ENCODE measurements at regions not wholly inside any gene's neighbourhood (a gene's known extent, or its start where the extent isn't known, plus 50 kb on each side); places are given as distances from the start of the nearest gene placed in this dataset.

DNA sequence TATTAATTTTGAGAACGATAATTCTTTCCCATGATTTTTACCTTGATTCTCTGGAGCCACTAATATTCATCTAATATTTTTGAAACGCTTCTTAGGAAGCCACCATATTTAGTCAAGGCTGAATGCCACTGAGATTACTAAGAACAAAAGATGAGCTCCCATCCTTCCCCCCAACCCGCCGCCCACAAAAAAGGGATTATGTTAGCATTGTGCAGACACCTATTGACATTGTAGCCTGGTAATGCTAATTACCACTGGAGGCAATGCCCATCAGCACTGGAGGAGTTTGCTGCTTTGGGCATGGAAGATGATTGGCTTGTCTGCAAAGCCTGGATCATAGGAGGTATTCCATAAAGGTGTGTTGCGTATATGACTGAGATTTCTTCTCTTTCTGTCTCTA, 739.1 kb upstream of the WWC1 start:
- ATAC-seq (no peak), DNase-seq (no peak)
- Mint-ChIP-seq H3K27me3 (no peaks in the 10 kb centered on the region), H3K36me3 (no peaks in the 10 kb centered on the region), H3K9me3 (peaks cover 0 to 12% (median 3%) of the 10 kb centered on the region in 11 donors), H3K4me1 (no peaks in the 10 kb centered on the region), H3K27ac (no peak overlapping the region), H3K4me3 (no peak overlapping the region)
- intact Hi-C loops (cut with micrococcal nuclease), result no loop called here
- Histone ChIP-seq H3K27me3 (ENCODE audit: control insufficient read depth in 2 of 2, insufficient read depth in 2 of 2, low read length in 2 of 2) (no peaks in the 10 kb centered on the region), H3K27ac (ENCODE audit: low read depth, low read length) (no peak overlapping the region), H3K4me3 (ENCODE audit: low read length) (no peak overlapping the region), H3K36me3 (ENCODE audit: control insufficient read depth in 2 of 3, insufficient read depth in 3 of 3, low read length in 3 of 3) (no peaks in the 10 kb centered on the region), H3K4me1 (ENCODE audit: control insufficient read depth in 2 of 2, insufficient read depth in 2 of 2, low read length in 2 of 2) (no peaks in the 10 kb centered on the region), H3K9me3 (ENCODE audit: control insufficient read depth in 2 of 3, low read length in 3 of 3) (no peaks in the 10 kb centered on the region)
- POLR2A ChIA-PET, result no interaction called here
- CTCF ChIA-PET, result no interaction called here

DNA sequence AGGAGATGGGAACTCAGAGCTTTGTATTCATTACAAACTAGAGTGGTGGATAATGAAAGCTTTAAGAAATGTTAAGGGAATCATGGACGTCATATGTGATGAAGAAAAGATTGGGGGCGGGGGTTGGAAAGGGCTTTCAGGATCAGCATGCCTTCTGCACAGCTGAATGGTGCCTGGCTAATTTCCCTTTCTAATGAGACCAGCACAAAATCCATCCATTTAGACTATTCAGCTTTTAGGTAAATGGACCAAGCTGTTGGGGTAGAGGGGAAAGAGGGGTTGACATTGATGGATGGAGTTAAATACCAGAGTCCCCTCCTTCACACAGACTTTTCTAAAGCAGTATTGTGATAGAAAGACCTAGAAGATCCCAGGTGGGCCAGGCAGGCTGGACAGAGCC, 737.9 kb upstream of the WWC1 start:
- H3K27me3 ChIP-seq (ENCODE audit: control insufficient read depth in 2 of 2, insufficient read depth in 2 of 2, low read length in 2 of 2), result no peaks in the 10 kb centered on the region
- H3K36me3 Mint-ChIP-seq, result no peaks in the 10 kb centered on the region
- no peak for ATAC-seq
- H3K4me3 Mint-ChIP-seq, result no peak overlapping the region
- intact Hi-C loops (cut with micrococcal nuclease), result no loop called here
- no peak overlapping the region for H3K4me3 ChIP-seq (ENCODE audit: low read length)
- no peaks in the 10 kb centered on the region for H3K9me3 ChIP-seq (ENCODE audit: control insufficient read depth in 2 of 3, low read length in 3 of 3)
- no peak overlapping the region for H3K27ac ChIP-seq (ENCODE audit: low read depth, low read length)
- POLR2A ChIA-PET, result no interaction called here
- CTCF ChIA-PET, result no interaction called here
- no peaks in the 10 kb centered on the region for H3K4me1 Mint-ChIP-seq
- H3K9me3 Mint-ChIP-seq, result peaks cover 0 to 12% (median 3%) of the 10 kb centered on the region in 11 donors
- no peak overlapping the region for H3K27ac Mint-ChIP-seq
- H3K4me1 ChIP-seq (ENCODE audit: control insufficient read depth in 2 of 2, insufficient read depth in 2 of 2, low read length in 2 of 2), result no peaks in the 10 kb centered on the region
- H3K27me3 Mint-ChIP-seq, result no peaks in the 10 kb centered on the region
- no peaks in the 10 kb centered on the region for H3K36me3 ChIP-seq (ENCODE audit: control insufficient read depth in 2 of 3, insufficient read depth in 3 of 3, low read length in 3 of 3)
- DNase-seq, result no peak

DNA sequence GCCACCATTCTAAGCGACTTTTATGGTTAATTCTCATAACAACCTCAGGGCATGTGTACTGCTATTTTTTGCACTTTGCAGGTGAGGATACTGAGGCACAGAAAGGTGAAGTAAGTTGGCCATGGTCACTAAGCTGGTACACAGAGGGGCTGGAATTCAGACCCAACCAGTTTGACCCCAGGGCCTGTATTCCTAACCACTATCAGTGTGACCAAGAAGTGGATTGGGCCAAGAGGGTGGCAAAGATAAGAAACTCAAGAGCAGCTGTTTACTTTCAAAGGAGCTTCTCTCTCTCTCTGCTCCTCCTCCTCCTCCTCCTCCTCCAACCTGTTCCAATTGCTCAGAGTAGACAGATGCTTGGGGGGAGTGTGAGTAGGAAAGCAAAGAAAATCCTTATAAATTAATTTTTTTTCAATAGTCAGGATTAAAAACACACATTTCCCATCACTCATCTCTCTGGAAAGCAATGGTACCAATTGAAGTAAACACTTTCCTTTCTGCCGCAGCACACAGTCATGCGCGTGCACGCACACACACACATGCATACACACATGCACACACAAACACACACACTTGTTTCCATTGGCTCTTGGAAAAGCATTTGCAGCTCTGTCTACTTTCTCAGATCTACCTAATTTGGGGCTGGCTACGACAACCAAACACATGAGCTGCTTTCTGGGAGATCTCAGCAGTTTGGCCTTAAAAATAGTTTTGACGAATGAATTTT, 736.7 kb upstream of the WWC1 start:
- ChIA-PET POLR2A (no interaction called here), CTCF (no interaction called here)
- no peaks in the 10 kb centered on the region for H3K27me3 Mint-ChIP-seq
- H3K9me3 ChIP-seq (ENCODE audit: control insufficient read depth in 2 of 3, low read length in 3 of 3), result no peaks in the 10 kb centered on the region
- no peak for ATAC-seq
- no peak overlapping the region for H3K4me3 ChIP-seq (ENCODE audit: low read length)
- no peaks in the 10 kb centered on the region for H3K36me3 Mint-ChIP-seq
- intact Hi-C loops (cut with micrococcal nuclease), result no loop called here
- no peak overlapping the region for H3K27ac ChIP-seq (ENCODE audit: low read depth, low read length)
- no peak overlapping the region for H3K4me3 Mint-ChIP-seq
- no peaks in the 10 kb centered on the region for H3K4me1 Mint-ChIP-seq
- DNase-seq, result no peak
- no peaks in the 10 kb centered on the region for H3K4me1 ChIP-seq (ENCODE audit: control insufficient read depth in 2 of 2, insufficient read depth in 2 of 2, low read length in 2 of 2)
- peaks cover 0 to 12% (median 3%) of the 10 kb centered on the region in 11 donors for H3K9me3 Mint-ChIP-seq
- H3K27ac Mint-ChIP-seq, result no peak overlapping the region
- H3K36me3 ChIP-seq (ENCODE audit: control insufficient read depth in 2 of 3, insufficient read depth in 3 of 3, low read length in 3 of 3), result no peaks in the 10 kb centered on the region
- no peaks in the 10 kb centered on the region for H3K27me3 ChIP-seq (ENCODE audit: control insufficient read depth in 2 of 2, insufficient read depth in 2 of 2, low read length in 2 of 2)

DNA sequence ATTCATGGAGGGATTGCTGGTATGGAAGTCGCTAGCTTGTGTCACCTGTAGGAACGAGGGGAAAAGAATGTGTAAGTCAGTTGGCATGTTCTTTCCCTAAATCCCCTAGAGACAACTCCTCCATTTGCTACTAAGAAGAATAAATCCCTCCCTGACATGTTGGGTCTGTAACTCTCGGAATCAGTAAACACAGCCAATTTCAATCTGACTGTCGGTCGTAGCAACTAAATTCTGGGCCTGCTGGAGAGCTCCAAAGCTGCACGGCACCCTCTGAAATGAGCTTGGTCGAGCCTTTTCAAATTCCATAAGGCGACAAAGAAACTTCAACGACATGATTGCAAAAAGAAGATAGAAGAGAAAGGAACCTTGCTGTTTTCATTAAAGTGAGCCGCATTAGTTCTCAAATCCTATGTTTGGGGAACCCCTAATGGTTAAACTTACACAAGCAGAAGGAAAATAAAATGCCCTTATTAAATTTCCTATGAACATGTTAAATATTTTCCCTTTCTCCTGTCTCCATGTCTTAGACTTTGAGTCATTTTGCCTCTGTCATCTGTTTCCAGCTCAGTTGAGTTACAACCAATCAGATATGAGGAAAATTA, 735.8 kb upstream of the WWC1 start:
- intact Hi-C loops (cut with micrococcal nuclease), result no loop called here
- H3K27ac ChIP-seq (ENCODE audit: low read depth, low read length), result no peak overlapping the region
- H3K9me3 ChIP-seq (ENCODE audit: control insufficient read depth in 2 of 3, low read length in 3 of 3), result no peaks in the 10 kb centered on the region
- ATAC-seq (no peak), DNase-seq (no peak)
- Mint-ChIP-seq H3K27me3 (no peaks in the 10 kb centered on the region), H3K27ac (no peak overlapping the region), H3K4me3 (no peak overlapping the region), H3K4me1 (no peaks in the 10 kb centered on the region), H3K36me3 (no peaks in the 10 kb centered on the region), H3K9me3 (peaks cover 0 to 18% (median 3%) of the 10 kb centered on the region in 11 donors)
- H3K27me3 ChIP-seq (ENCODE audit: control insufficient read depth in 2 of 2, insufficient read depth in 2 of 2, low read length in 2 of 2), result no peaks in the 10 kb centered on the region
- no peak overlapping the region for H3K4me3 ChIP-seq (ENCODE audit: low read length)
- no peaks in the 10 kb centered on the region for H3K36me3 ChIP-seq (ENCODE audit: control insufficient read depth in 2 of 3, insufficient read depth in 3 of 3, low read length in 3 of 3)
- ChIA-PET CTCF (no interaction called here), POLR2A (no interaction called here)
- H3K4me1 ChIP-seq (ENCODE audit: control insufficient read depth in 2 of 2, insufficient read depth in 2 of 2, low read length in 2 of 2), result no peaks in the 10 kb centered on the region

DNA sequence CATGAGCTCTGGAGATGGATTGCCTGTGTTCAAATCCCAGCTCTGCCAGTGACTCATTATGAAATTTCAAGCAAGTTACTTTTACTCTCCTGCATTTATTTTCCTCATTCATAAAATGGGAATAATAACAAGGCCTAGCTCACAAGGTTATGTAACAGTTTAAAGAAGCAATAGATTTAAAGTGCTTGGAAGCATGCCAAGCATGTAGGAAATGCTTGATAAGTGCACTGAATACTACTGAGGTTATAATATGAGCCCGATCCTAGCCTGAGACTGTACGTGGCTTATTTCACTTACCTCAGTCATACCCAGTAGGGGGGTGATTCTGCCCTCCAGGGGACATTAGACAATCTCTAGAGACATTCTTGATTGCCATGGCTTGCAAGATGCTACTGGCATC, 734.1 kb upstream of the WWC1 start:
- no peak for DNase-seq
- Histone ChIP-seq H3K4me1 (ENCODE audit: control insufficient read depth in 2 of 2, insufficient read depth in 2 of 2, low read length in 2 of 2) (no peaks in the 10 kb centered on the region), H3K4me3 (ENCODE audit: low read length) (no peak overlapping the region), H3K36me3 (ENCODE audit: control insufficient read depth in 2 of 3, insufficient read depth in 3 of 3, low read length in 3 of 3) (no peaks in the 10 kb centered on the region), H3K9me3 (ENCODE audit: control insufficient read depth in 2 of 3, low read length in 3 of 3) (no peaks in the 10 kb centered on the region), H3K27ac (ENCODE audit: low read depth, low read length) (no peak overlapping the region), H3K27me3 (ENCODE audit: control insufficient read depth in 2 of 2, insufficient read depth in 2 of 2, low read length in 2 of 2) (no peaks in the 10 kb centered on the region)
- H3K4me1 Mint-ChIP-seq, result no peaks in the 10 kb centered on the region
- CTCF ChIA-PET, result no interaction called here
- peaks cover 0 to 18% (median 3%) of the 10 kb centered on the region in 11 donors for H3K9me3 Mint-ChIP-seq
- no peaks in the 10 kb centered on the region for H3K27me3 Mint-ChIP-seq
- POLR2A ChIA-PET, result no interaction called here
- no peak for ATAC-seq
- no peak overlapping the region for H3K27ac Mint-ChIP-seq
- H3K36me3 Mint-ChIP-seq, result no peaks in the 10 kb centered on the region
- intact Hi-C loops (cut with micrococcal nuclease), result no loop called here
- no peak overlapping the region for H3K4me3 Mint-ChIP-seq

DNA sequence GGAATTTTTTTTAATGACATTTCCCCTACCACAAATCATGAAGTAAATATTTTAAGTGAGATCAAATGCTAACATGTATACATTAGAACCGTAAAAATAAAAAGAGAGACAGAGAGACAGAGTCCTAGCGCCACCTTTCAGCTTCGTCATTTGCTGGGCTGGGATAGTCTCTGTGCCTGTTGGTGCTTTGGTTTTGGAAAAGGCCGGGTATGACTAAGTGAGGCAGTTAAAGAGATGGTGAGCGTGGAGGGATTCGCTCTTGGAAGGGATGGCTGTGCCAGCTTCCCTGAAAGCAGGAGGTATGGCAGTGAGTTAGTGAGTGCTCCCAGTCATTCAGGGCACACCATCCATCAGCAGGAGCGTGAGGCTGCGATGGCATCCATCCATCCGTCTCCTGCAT, 729.6 kb upstream of the WWC1 start:
- ATAC-seq, result no peak
- H3K27ac ChIP-seq (ENCODE audit: low read depth, low read length), result no peak overlapping the region

DNA sequence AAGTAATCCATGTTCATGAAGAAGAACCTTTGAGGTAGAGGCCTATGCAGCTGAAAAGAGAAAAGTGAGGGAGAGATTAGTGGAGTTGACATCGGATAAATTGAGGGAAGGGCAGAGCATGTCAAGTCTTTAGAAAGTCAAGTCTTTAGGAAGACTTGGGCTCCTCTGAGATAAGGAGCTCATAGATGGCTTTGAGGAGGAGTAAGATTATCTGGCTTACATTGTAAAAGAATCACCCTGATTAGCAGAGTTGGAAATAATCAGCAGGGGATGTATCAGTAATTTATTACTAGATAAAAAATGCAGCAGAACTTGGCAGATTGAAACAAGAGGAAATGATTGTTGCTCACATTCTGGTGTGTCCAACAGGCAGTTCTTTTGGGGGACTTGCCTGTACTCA, 727.2 kb upstream of the WWC1 start:
- Mint-ChIP-seq H3K4me1 (no peaks in the 10 kb centered on the region), H3K27me3 (no peaks in the 10 kb centered on the region), H3K27ac (no peak overlapping the region), H3K36me3 (no peaks in the 10 kb centered on the region), H3K4me3 (no peak overlapping the region), H3K9me3 (peaks cover 0 to 14% (median 0%) of the 10 kb centered on the region in 11 donors)
- DNase-seq, result no peak
- H3K27me3 ChIP-seq (ENCODE audit: control insufficient read depth in 2 of 2, insufficient read depth in 2 of 2, low read length in 2 of 2), result no peaks in the 10 kb centered on the region
- CTCF ChIA-PET, result no interaction called here
- no peaks in the 10 kb centered on the region for H3K36me3 ChIP-seq (ENCODE audit: control insufficient read depth in 2 of 3, insufficient read depth in 3 of 3, low read length in 3 of 3)
- no peak overlapping the region for H3K4me3 ChIP-seq (ENCODE audit: low read length)
- intact Hi-C loops (cut with micrococcal nuclease), result no loop called here
- POLR2A ChIA-PET, result no interaction called here
- no peaks in the 10 kb centered on the region for H3K9me3 ChIP-seq (ENCODE audit: control insufficient read depth in 2 of 3, low read length in 3 of 3)
- H3K27ac ChIP-seq (ENCODE audit: low read depth, low read length), result no peak overlapping the region
- no peak for ATAC-seq
- no peaks in the 10 kb centered on the region for H3K4me1 ChIP-seq (ENCODE audit: control insufficient read depth in 2 of 2, insufficient read depth in 2 of 2, low read length in 2 of 2)

More for the DNA sequence above, 729.6 kb upstream of the WWC1 start:
- Mint-ChIP-seq H3K27me3 (no peaks in the 10 kb centered on the region), H3K4me1 (no peaks in the 10 kb centered on the region), H3K36me3 (no peaks in the 10 kb centered on the region), H3K4me3 (no peak overlapping the region), H3K9me3 (peaks cover 0 to 16% (median 2%) of the 10 kb centered on the region in 11 donors), H3K27ac (no peak overlapping the region)
- H3K4me3 ChIP-seq (ENCODE audit: low read length), result no peak overlapping the region
- no peak for DNase-seq
- POLR2A ChIA-PET, result no interaction called here
- intact Hi-C loops (cut with micrococcal nuclease), result no loop called here
- no peaks in the 10 kb centered on the region for H3K9me3 ChIP-seq (ENCODE audit: control insufficient read depth in 2 of 3, low read length in 3 of 3)
- CTCF ChIA-PET, result no interaction called here
- H3K27me3 ChIP-seq (ENCODE audit: control insufficient read depth in 2 of 2, insufficient read depth in 2 of 2, low read length in 2 of 2), result no peaks in the 10 kb centered on the region
- no peaks in the 10 kb centered on the region for H3K36me3 ChIP-seq (ENCODE audit: control insufficient read depth in 2 of 3, insufficient read depth in 3 of 3, low read length in 3 of 3)
- no peaks in the 10 kb centered on the region for H3K4me1 ChIP-seq (ENCODE audit: control insufficient read depth in 2 of 2, insufficient read depth in 2 of 2, low read length in 2 of 2)

Measured in naive thymus-derived CD4-positive, alpha-beta T cell (primary cell).